CD4-positive, alpha-beta T cell (primary cell): ENCODE measurements at regions not wholly inside any gene's neighbourhood (a gene's known extent, or its start where the extent isn't known, plus 50 kb on each side); places are given as distances from the start of the nearest gene placed in this dataset.
"Not testable (repeated sequence)": the region's sequence is repeated elsewhere in the genome, so short reads cannot be mapped to it uniquely, and the experiment has no call there.

Experiments used
- ATAC-seq: fragments of 200-7000 bp; cut with Tn5 transposase; one replicate; pipeline ENCODE4 v1.10.0; 2022; ENCODE audit warnings: mild to moderate bottlenecking; ENCODE audit not compliant: poor library complexity
- CTCF ChIA-PET: fragments of 350-600 bp; sonication (Branson Sonifier 250); formaldehyde crosslinking; loops from one replicate; lab custom pipeline; 2021; ENCODE audit warnings: antibody characterized with exemption, inconsistent platforms; lab: Charles Lee
- POLR2A ChIA-PET: fragments of 350-600 bp; sonication (Branson Sonifier 250); formaldehyde crosslinking; loops from one replicate; lab custom pipeline; 2021; ENCODE audit warnings: antibody characterized with exemption, inconsistent platforms; lab: Charles Lee
- DNase-seq, 14 experiments: peaks; one replicate each; pipeline ENCODE4 v3.0.0-alpha.2; 2013 to 2020; ENCODE audit warnings: mixed read lengths in 2 of 14
- H3K27ac ChIP-seq, 2 donors: one replicate each; pipeline versions ENCODE4 v1.5.1 to v1.7.0; 2013; ENCODE audit warnings: low read length in 2 of 2, low read depth in 1 of 2, mild to moderate bottlenecking in 1 of 2
- H3K27me3 ChIP-seq, 2 experiments: 1 replicate in 1 of 2; 2 replicates in 1 of 2; pipeline versions ENCODE4 v1.6.1 to v1.7.0; 2013; ENCODE audit warnings: low read length in 2 of 2, control low read depth in 1 of 2, mild to moderate bottlenecking in 1 of 2, moderate library complexity in 1 of 2; ENCODE audit not compliant: insufficient read depth in 2 of 2, control insufficient read depth in 1 of 2
- H3K36me3 ChIP-seq: one replicate; pipeline ENCODE4 v1.6.1; 2013; ENCODE audit warnings: low read length, control low read depth; ENCODE audit not compliant: insufficient read depth
- H3K4me1 ChIP-seq: one replicate; pipeline ENCODE4 v1.6.1; 2013; ENCODE audit warnings: low read length, control low read depth; ENCODE audit not compliant: insufficient read depth
- H3K4me3 ChIP-seq: one replicate; pipeline ENCODE4 v1.5.1; 2013; ENCODE audit warnings: mild to moderate bottlenecking, low read length, moderate library complexity
- H3K9me3 ChIP-seq, 2 experiments: 1 replicate in 1 of 2; 2 replicates in 1 of 2; pipeline versions ENCODE4 v1.6.1 to v1.7.0; 2013; ENCODE audit warnings: low read length in 2 of 2, mild to moderate bottlenecking in 2 of 2, control low read depth in 1 of 2, moderate library complexity in 1 of 2; ENCODE audit not compliant: control insufficient read depth in 1 of 2, insufficient read depth in 1 of 2
- H3K27ac Mint-ChIP-seq: one replicate; pipeline ENCODE4 v1.8.0; 2020; ENCODE audit warnings: mixed read lengths
- H3K27me3 Mint-ChIP-seq: one replicate; pipeline ENCODE4 v1.8.0; 2021; ENCODE audit warnings: mixed read lengths
- H3K36me3 Mint-ChIP-seq: one replicate; pipeline ENCODE4 v1.8.0; 2021; ENCODE audit warnings: low read depth, mixed read lengths
- H3K4me1 Mint-ChIP-seq: one replicate; pipeline ENCODE4 v1.8.0; 2021; ENCODE audit warnings: low read depth, mixed read lengths
- H3K4me3 Mint-ChIP-seq: one replicate; pipeline ENCODE4 v1.8.0; 2020; ENCODE audit warnings: mild to moderate bottlenecking, mixed read lengths
- H3K9me3 Mint-ChIP-seq: one replicate; pipeline ENCODE4 v1.8.0; 2020; ENCODE audit warnings: mixed read lengths
- intact Hi-C, 2 experiments: fragments of 100-400 bp; cut with DNase I in 1 of 2; cut with micrococcal nuclease in 1 of 2; formaldehyde crosslinking; loops; one replicate each; pipeline versions ENCODE4 v1.15.1 to v1.9.0; 2023 to 2025; cut with DNase I, micrococcal nuclease
- TF ChIP-seq, protein P1 (sequence below): fragments of 200-600 bp; IDR thresholded peaks from one replicate; pipeline ENCODE4 v1.8.0; 2022; ENCODE audit warnings: antibody characterized with exemption, mild to moderate bottlenecking

DNA sequence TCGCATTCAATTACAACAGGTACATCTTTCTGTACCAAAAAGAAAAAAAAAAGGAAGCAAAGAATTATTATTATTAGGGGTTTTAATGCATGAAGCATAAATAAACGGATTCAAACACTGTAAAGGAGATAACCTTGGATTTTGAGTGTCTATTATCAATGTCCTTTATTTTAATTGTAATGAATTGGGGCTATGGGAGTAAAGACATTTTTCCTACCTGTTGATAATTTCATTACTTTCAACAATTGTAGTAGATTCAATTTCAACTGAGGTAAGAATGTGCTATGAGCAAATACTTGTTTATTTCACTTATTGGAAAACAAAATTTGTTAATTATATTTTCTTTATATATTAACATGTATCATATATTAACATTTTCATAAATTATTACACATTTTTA is 855.6 kb downstream of the KCNJ2 start:
- ATAC-seq (no peak), DNase-seq (no peak)
- Mint-ChIP-seq H3K36me3 (no peaks in the 10 kb centered on the region), H3K4me3 (no peak overlapping the region), H3K27ac (no peak overlapping the region), H3K27me3 (no peaks in the 10 kb centered on the region), H3K4me1 (no peaks in the 10 kb centered on the region), H3K9me3 (peaks cover 3% of the 10 kb centered on the region)
- TF ChIP-seq, protein P1, sequence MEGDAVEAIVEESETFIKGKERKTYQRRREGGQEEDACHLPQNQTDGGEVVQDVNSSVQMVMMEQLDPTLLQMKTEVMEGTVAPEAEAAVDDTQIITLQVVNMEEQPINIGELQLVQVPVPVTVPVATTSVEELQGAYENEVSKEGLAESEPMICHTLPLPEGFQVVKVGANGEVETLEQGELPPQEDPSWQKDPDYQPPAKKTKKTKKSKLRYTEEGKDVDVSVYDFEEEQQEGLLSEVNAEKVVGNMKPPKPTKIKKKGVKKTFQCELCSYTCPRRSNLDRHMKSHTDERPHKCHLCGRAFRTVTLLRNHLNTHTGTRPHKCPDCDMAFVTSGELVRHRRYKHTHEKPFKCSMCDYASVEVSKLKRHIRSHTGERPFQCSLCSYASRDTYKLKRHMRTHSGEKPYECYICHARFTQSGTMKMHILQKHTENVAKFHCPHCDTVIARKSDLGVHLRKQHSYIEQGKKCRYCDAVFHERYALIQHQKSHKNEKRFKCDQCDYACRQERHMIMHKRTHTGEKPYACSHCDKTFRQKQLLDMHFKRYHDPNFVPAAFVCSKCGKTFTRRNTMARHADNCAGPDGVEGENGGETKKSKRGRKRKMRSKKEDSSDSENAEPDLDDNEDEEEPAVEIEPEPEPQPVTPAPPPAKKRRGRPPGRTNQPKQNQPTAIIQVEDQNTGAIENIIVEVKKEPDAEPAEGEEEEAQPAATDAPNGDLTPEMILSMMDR: no peak
- Histone ChIP-seq H3K27me3 (no peaks in the 10 kb centered on the region), H3K36me3 (no peaks in the 10 kb centered on the region), H3K4me3 (no peak overlapping the region), H3K4me1 (no peaks in the 10 kb centered on the region), H3K9me3 (peaks cover 0 to 6% of the 10 kb centered on the region in 2 experiments), H3K27ac (no peak overlapping the region)
- intact Hi-C loops: no loop called here
- POLR2A ChIA-PET: no interaction called here
- CTCF ChIA-PET: no interaction called here

DNA sequence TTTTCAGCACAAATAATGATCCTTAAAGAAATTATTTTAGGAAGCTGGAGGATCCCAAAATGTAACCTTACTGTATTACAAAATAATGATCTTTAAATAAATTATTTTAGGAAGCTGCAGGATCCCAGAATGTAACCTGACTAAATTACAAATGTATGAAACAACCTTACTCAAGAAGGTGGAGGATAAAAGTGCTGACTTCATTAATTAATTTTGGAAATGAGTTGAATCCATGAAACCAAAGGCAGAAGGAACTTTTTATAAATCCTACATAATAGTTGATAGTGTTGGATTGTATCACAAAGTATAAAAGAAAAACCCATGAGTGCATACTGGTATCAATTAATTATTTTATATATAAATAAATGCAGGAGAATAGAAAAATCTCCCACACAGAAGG is 859.9 kb downstream of the KCNJ2 start:
- Mint-ChIP-seq H3K27me3 (no peaks in the 10 kb centered on the region), H3K27ac (no peak overlapping the region), H3K9me3 (peaks cover 7% of the 10 kb centered on the region), H3K36me3 (no peaks in the 10 kb centered on the region), H3K4me3 (no peak overlapping the region), H3K4me1 (no peaks in the 10 kb centered on the region)
- DNase-seq: no peak
- Histone ChIP-seq H3K4me3 (no peak overlapping the region), H3K9me3 (peaks cover 0 to 6% of the 10 kb centered on the region in 2 experiments), H3K27ac (no peak overlapping the region), H3K27me3 (no peaks in the 10 kb centered on the region), H3K4me1 (no peaks in the 10 kb centered on the region), H3K36me3 (no peaks in the 10 kb centered on the region)
- CTCF ChIA-PET: no interaction called here
- ATAC-seq: no peak
- TF ChIP-seq, protein P1: no peak
- intact Hi-C loops: no loop called here
- POLR2A ChIA-PET: no interaction called here

DNA sequence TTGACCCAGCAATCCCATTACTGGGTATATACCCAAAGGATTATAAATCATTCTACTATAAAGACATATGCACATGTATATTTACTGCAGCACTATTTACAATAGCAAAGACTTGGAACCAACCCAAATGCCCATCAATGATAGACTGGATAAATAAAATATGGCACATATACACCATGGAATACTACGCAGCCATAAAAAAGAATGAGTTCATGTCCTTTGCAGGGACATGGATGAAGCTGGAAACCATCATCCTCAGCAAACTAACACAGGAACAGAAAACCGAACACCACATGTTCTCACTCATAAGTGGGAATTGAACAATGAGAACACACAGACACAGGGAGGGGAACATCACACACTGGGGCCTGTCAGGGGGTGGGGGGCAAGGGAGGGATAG is 862.0 kb downstream of the KCNJ2 start:
- DNase-seq, H3K4me3 Mint-ChIP-seq, H3K27ac Mint-ChIP-seq, H3K4me1 Mint-ChIP-seq, H3K36me3 Mint-ChIP-seq, H3K4me1 ChIP-seq, H3K27ac ChIP-seq, H3K27me3 ChIP-seq, H3K27me3 Mint-ChIP-seq, H3K9me3 Mint-ChIP-seq, H3K9me3 ChIP-seq, H3K36me3 ChIP-seq, intact Hi-C loops, CTCF ChIA-PET, ATAC-seq, POLR2A ChIA-PET, H3K4me3 ChIP-seq: not testable (repeated sequence)

DNA sequence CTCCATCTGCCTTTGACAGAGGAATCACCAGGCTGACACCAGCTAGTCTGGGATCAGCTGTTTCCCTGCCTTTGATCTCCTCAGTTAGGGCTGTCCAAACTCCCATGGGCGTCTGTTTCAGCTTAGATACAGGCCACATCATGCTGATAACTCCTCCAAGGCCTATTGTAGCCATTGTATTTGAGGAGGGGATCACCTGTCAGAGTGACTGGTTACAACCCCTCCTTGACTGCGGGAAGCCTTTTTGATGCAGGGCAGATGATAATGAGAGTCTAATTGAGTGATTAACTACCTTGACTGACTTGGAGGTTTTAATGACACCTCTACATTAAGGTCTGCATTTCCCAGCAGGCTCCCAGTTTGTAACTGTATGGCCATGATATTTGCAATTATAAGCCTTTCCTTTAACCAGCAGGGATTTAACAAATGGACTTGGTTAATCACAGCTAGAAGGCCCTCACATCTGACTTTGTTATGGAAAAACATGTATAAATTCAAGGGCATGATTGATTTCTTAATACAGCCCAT is 863.5 kb downstream of the KCNJ2 start:
- Histone ChIP-seq H3K27ac (no peak overlapping the region), H3K9me3 (no peaks in the 10 kb centered on the region), H3K4me1 (no peaks in the 10 kb centered on the region), H3K27me3 (no peaks in the 10 kb centered on the region), H3K4me3 (no peak overlapping the region), H3K36me3 (no peaks in the 10 kb centered on the region)
- intact Hi-C loops: no loop called here
- CTCF ChIA-PET: no interaction called here
- peaks cover 7% of the 10 kb centered on the region for H3K9me3 Mint-ChIP-seq
- H3K27me3 Mint-ChIP-seq: no peaks in the 10 kb centered on the region
- POLR2A ChIA-PET: no interaction called here
- no peaks in the 10 kb centered on the region for H3K4me1 Mint-ChIP-seq
- no peaks in the 10 kb centered on the region for H3K36me3 Mint-ChIP-seq
- no peak overlapping the region for H3K4me3 Mint-ChIP-seq
- H3K27ac Mint-ChIP-seq: no peak overlapping the region
- no peak for ATAC-seq
- TF ChIP-seq, protein P1: no peak
- DNase-seq: no peak
